Upper lobe of left lung (tissue), 6 donors: ENCODE measurements at regions not wholly inside any gene's neighbourhood (a gene's known extent, or its start where the extent isn't known, plus 50 kb on each side); places are given as distances from the start of the nearest gene placed in this dataset.
"Not testable (repeated sequence)": the region's sequence is repeated elsewhere in the genome, so short reads cannot be mapped to it uniquely, and the experiment has no call there.

Experiments
- ATAC-seq, 2 donors: fragments of 200-7000 bp; cut with Tn5 transposase; one replicate each; pipeline ENCODE4 v1.9.1; 2022; ENCODE audit warnings: mild to moderate bottlenecking in 2 of 2, moderate library complexity in 2 of 2; ENCODE audit not compliant: low FRiP score in 2 of 2
- DNase-seq, 2 donors: peaks; one replicate each; pipeline ENCODE4 v3.0.0-alpha.2; 2019 to 2020
- H3K27ac ChIP-seq, 4 donors: fragments of 200-600 bp; sonication (generic); one replicate each; pipeline ENCODE4 v1.5.1; 2016 to 2019
- H3K27me3 ChIP-seq, 4 donors: fragments of 200-600 bp; sonication (generic); one replicate each; pipeline ENCODE4 v1.5.1; 2017 to 2019
- H3K36me3 ChIP-seq, 4 donors: fragments of 200-600 bp; sonication (generic); one replicate each; pipeline ENCODE4 v1.5.1; 2016 to 2019
- H3K4me1 ChIP-seq, 4 donors: fragments of 200-600 bp; sonication (generic); one replicate each; pipeline ENCODE4 v1.5.1; 2018 to 2019
- H3K4me3 ChIP-seq, 4 donors: fragments of 200-600 bp; sonication (generic); one replicate each; pipeline ENCODE4 v1.5.1; 2017 to 2019; ENCODE audit warnings: mild to moderate bottlenecking in 2 of 4, moderate library complexity in 1 of 4
- H3K9me3 ChIP-seq, 4 donors: fragments of 200-600 bp; sonication (generic); one replicate each; pipeline ENCODE4 v1.5.1; 2018 to 2019
- CTCF ChIP-seq, 6 experiments: fragments of 450-650 bp in 4 of 6; fragments of 200-600 bp in 2 of 6; sonication (generic) in 2 of 6; IDR thresholded peaks; one replicate each; pipeline ENCODE4 v1.5.1; 2016 to 2019; ENCODE audit warnings: antibody characterized with exemption in 6 of 6
- EP300 ChIP-seq, 4 donors: sonication (generic); formaldehyde crosslinking; IDR thresholded peaks; one replicate each; pipeline ENCODE4 v1.5.1; 2017; ENCODE audit warnings: antibody characterized with exemption in 4 of 4, control low read depth in 2 of 4
- POLR2A ChIP-seq, 4 donors: fragments of 450-650 bp; IDR thresholded peaks; one replicate each; pipeline ENCODE4 v1.5.1; 2016 to 2017; ENCODE audit warnings: antibody characterized with exemption in 4 of 4, mild to moderate bottlenecking in 2 of 4
- POLR2AphosphoS5 ChIP-seq, 2 donors: sonication (generic); formaldehyde crosslinking; IDR thresholded peaks; one replicate each; pipeline ENCODE4 v1.5.1; 2017; ENCODE audit warnings: antibody characterized with exemption in 2 of 2
- WGBS, 2 donors: methylation state at CpG; one replicate each; pipeline ENCODE4 v1.1.5; 2017 to 2018; 5-methylcytosine and 5-hydroxymethylcytosine counted together
- donor health status: DM: no; HTN: no; CAD: no; lungs with moderate emphysema.
- donor health status: DM: no; HTN: yes; CAD: no; lungs with severe emphysema.

DNA sequence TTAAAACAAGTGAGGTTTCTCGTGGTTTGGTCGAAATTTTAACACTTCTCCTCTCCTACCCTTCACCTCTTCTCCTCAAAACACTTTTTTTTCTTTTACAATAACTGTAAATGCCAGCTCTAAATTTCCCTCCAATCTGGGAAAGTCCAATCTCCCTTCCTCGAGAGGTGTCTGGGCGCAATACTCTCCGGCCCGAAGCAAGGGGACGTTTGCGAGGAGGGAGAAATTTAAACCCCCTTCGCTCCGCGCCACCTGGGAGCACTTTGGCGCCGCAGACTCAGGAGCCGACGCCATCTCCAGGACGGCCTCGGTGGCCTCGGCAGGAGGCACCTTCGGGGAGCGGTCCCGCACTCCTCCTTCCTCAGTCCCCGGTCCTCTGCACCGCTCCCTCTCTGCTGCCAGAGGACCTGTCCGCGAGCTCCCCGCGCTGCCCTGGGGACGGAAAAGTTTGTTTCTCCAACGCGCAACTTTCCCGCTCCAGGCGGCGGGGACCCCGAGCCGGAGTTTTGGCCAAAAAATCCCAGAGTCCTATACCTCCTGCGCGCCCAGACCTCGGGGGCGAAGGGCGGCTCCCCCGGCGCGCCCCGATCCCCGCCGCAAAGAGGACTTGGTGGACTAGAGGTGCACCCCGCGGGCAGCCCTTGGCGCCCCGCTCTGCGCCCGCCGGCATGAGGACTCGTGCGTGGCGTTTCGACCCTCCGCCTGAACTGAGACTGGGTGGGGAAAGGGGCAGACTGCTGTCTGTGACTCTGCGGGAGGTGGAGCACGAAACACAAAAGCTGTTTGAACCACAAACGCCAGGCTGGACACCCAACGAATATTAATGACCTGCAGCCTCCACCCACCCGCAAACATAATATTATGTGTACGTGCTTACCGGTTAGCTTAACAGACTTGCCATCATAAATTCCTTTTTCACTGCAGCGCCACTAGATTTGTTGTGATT lies 95.2 kb upstream of the HMGA2 start:
- H3K9me3 ChIP-seq: no peaks in the 10 kb centered on the region
- peaks cover 0 to 17% (median 8%) of the 10 kb centered on the region in 4 donors for H3K27me3 ChIP-seq
- 8 to 9% methylated on average over 44 to 66 of the region's 66 CpGs for whole genome bisulfite sequencing, 2 donors
- TF ChIP-seq EP300 (IDR thresholded peaks at IDR 0.05) (no peak), POLR2A (IDR thresholded peaks at IDR 0.05) (no peak), POLR2AphosphoS5 (IDR thresholded peaks at IDR 0.05) (no peak), CTCF (IDR thresholded peaks at IDR 0.05) (no peak)
- H3K27ac ChIP-seq: no peak overlapping the region
- ATAC-seq: no peak
- peaks cover 0 to 7% (median 4%) of the 10 kb centered on the region in 4 donors for H3K4me1 ChIP-seq
- H3K36me3 ChIP-seq: no peaks in the 10 kb centered on the region
- DNase-seq: peak in 1 of 2 donors; percentile 72
- no peak overlapping the region for H3K4me3 ChIP-seq

DNA sequence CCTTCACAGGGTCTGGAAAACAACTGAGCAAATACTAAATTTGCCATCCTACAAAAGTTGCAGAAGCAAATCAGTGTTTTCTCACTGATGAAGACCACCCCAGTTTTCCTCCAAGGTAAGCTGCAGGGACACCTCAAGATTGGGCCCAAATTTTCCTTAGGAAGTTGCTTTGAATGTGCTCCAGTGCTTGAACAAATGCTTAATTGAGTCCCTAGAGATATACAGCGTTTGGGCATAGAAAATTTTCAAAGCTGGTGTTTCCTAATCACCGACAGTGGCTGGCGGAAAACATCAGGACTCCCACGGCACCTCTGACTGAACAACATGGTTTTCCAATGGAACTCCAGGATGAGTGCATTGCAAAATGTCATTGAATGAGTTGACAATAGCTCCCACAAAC lies 92.5 kb upstream of the HMGA2 start:
- H3K4me3 ChIP-seq: no peak overlapping the region
- DNase-seq (no peak), ATAC-seq (no peak)
- peaks cover 0 to 7% (median 4%) of the 10 kb centered on the region in 4 donors for H3K4me1 ChIP-seq
- H3K27me3 ChIP-seq: peaks cover 0 to 17% (median 8%) of the 10 kb centered on the region in 4 donors
- no peak overlapping the region for H3K27ac ChIP-seq
- 84 to 94% methylated on average over 4 of the region's 4 CpGs for WGBS, 2 donors
- no peak for TF ChIP-seq POLR2AphosphoS5 (IDR thresholded peaks at IDR 0.05)
- TF ChIP-seq CTCF (IDR thresholded peaks at IDR 0.05): no peak
- no peak for TF ChIP-seq EP300 (IDR thresholded peaks at IDR 0.05)
- no peak for TF ChIP-seq POLR2A (IDR thresholded peaks at IDR 0.05)
- no peaks in the 10 kb centered on the region for H3K36me3 ChIP-seq
- H3K9me3 ChIP-seq: no peaks in the 10 kb centered on the region

DNA sequence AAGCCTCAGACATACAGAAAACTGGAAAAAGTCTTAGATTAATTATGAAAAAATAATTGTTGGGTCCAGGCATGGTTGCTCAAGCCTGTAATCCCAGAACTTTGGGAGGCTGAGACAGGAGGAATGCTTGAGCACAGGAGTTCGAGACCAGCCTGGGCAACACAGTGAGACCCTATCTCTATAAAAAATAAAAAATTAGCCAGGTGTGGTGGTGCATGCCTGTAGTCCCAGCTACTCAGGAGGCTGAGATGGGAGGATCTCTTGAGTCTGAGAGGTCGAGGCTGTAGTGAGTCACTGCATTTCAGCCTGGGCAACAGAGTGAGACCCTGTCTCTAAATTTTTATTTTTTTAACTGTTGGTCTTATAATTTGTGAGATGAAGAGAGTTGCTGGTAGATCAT lies 90.6 kb upstream of the HMGA2 start:
- H3K4me3 ChIP-seq, H3K4me1 ChIP-seq, H3K9me3 ChIP-seq, H3K36me3 ChIP-seq, DNase-seq, H3K27ac ChIP-seq, ATAC-seq: not testable (repeated sequence)
- H3K27me3 ChIP-seq: peaks cover 0 to 15% (median 4%) of the 10 kb centered on the region in 4 donors
- 77 to 87% methylated on average over 2 of the region's 2 CpGs for whole genome bisulfite sequencing, 2 donors

DNA sequence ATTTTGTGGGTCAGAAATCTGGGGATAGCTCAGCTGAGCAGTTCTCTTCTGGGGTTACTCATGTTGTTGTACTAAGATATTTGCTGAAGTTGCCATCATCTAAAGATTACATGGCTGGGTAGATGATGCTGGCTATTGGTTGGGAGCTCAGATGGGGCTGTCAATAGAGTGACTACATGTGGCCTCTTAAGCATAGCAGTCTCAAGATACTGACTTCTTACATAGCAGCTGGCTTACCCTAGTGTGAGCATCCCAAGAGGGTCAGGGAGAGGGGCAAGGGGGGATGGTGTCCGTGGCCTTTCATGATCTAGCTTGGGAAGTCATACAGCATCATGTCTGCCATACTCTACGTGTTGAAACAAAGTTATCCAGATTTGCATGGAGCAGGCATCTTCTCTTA lies 90.1 kb upstream of the HMGA2 start:
- ATAC-seq (no peak), DNase-seq (no peak)
- Histone ChIP-seq H3K27ac (no peak overlapping the region), H3K4me1 (peaks cover 0 to 3% (median under 1%) of the 10 kb centered on the region in 4 donors), H3K36me3 (no peaks in the 10 kb centered on the region), H3K9me3 (no peaks in the 10 kb centered on the region), H3K4me3 (no peak overlapping the region), H3K27me3 (peaks cover 0 to 9% (median 2%) of the 10 kb centered on the region in 4 donors)
- 66 to 75% methylated on average over 2 of the region's 2 CpGs for WGBS, 2 donors
- TF ChIP-seq EP300 (IDR thresholded peaks at IDR 0.05): no peak
- no peak for TF ChIP-seq POLR2A (IDR thresholded peaks at IDR 0.05)
- no peak for TF ChIP-seq CTCF (IDR thresholded peaks at IDR 0.05)
- no peak for TF ChIP-seq POLR2AphosphoS5 (IDR thresholded peaks at IDR 0.05)

GRCh38 chr12:65739606-65740005 lies 84.7 kb upstream of the HMGA2 start:
- H3K36me3 ChIP-seq: no peaks in the 10 kb centered on the region
- TF ChIP-seq EP300 (IDR thresholded peaks at IDR 0.05): no peak
- TF ChIP-seq POLR2A (IDR thresholded peaks at IDR 0.05): no peak
- no peak for TF ChIP-seq CTCF (IDR thresholded peaks at IDR 0.05)
- TF ChIP-seq POLR2AphosphoS5 (IDR thresholded peaks at IDR 0.05): no peak
- WGBS, 2 donors: 86 to 92% methylated on average over 4 of the region's 4 CpGs
- H3K27ac ChIP-seq: no peak overlapping the region
- no peak for DNase-seq
- no peak overlapping the region for H3K4me3 ChIP-seq
- ATAC-seq: no peak
- peaks cover 0 to 13% (median 10%) of the 10 kb centered on the region in 4 donors for H3K27me3 ChIP-seq
- H3K4me1 ChIP-seq: peaks cover 10 to 18% (median 16%) of the 10 kb centered on the region in 4 donors
- H3K9me3 ChIP-seq: no peaks in the 10 kb centered on the region
